ENCODE measurements at regions not wholly inside any gene's neighbourhood (a gene's known extent, or its start where the extent isn't known, plus 50 kb on each side); places are given as distances from the start of the nearest gene placed in this dataset.

GRCh38 chrX:139020801-139021200 is 309.3 kb upstream of the FGF13 start:
- no peak for TF ChIP-seq CREB1 (IDR thresholded peaks at IDR 0.05; ENCODE audit: low read depth)
- TF ChIP-seq YY1 (IDR thresholded peaks at IDR 0.05; ENCODE audit: low read depth) = no peak
- TF ChIP-seq TCF12 (IDR thresholded peaks at IDR 0.05; ENCODE audit: low read depth) = no peak
- TF ChIP-seq TAF1 (IDR thresholded peaks at IDR 0.05; ENCODE audit: low read depth) = no peak
- TF ChIP-seq, protein P1, sequence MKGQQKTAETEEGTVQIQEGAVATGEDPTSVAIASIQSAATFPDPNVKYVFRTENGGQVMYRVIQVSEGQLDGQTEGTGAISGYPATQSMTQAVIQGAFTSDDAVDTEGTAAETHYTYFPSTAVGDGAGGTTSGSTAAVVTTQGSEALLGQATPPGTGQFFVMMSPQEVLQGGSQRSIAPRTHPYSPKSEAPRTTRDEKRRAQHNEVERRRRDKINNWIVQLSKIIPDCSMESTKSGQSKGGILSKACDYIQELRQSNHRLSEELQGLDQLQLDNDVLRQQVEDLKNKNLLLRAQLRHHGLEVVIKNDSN (IDR thresholded peaks at IDR 0.05) = no peak
- no peak for TF ChIP-seq TEAD4 (IDR thresholded peaks at IDR 0.05)
- no peak for TF ChIP-seq CEBPB (IDR thresholded peaks at IDR 0.05)
- TF ChIP-seq FOXM1 (IDR thresholded peaks at IDR 0.05; ENCODE audit: borderline replicate concordance, low read depth) = no peak
- no peak for TF ChIP-seq RAD21 (IDR thresholded peaks at IDR 0.05; ENCODE audit: low read depth)
- TF ChIP-seq EP300 (IDR thresholded peaks at IDR 0.05; ENCODE audit: borderline replicate concordance) = no peak
